ENCODE measurements at regions not wholly inside any gene's neighbourhood (a gene's known extent, or its start where the extent isn't known, plus 50 kb on each side); places are given as distances from the start of the nearest gene placed in this dataset.
"Not testable (repeated sequence)": the region's sequence is repeated elsewhere in the genome, so short reads cannot be mapped to it uniquely, and the experiment has no call there.

- TF ChIP-seq CBX8 (IDR thresholded peaks at IDR 0.05; ENCODE audit: borderline replicate concordance, low read depth, low read length); CTCF (IDR thresholded peaks at IDR 0.05; ENCODE audit: control extremely low read depth in 1 of 3, insufficient read depth in 1 of 3, low read depth in 1 of 3, low read length in 3 of 3); SP2 (IDR thresholded peaks at IDR 0.05; ENCODE audit: low read length); POU5F1 (IDR thresholded peaks at IDR 0.05; ENCODE audit: low read depth, low read length); TAF1 (IDR thresholded peaks at IDR 0.05; ENCODE audit: low read depth, low read length); USF2 (IDR thresholded peaks at IDR 0.05; ENCODE audit: low read length); GABPA (IDR thresholded peaks at IDR 0.05; ENCODE audit: borderline replicate concordance, insufficient read depth, low read length); RAD21 (IDR thresholded peaks at IDR 0.05 in 1 of 2, conservative IDR thresholded peaks at IDR 0.05 in 1 of 2; ENCODE audit: low read depth in 2 of 2, low read length in 2 of 2); POLR2AphosphoS5 (IDR thresholded peaks at IDR 0.05; ENCODE audit: low read depth, low read length); CHD2 (IDR thresholded peaks at IDR 0.05; ENCODE audit: low read length): not testable (repeated sequence)
Measured at GRCh38 chr21:7932834-7933233, 2588.5 kb upstream of the TPTE start.

Measured in H1 (cell line).